GM18867 (cell line): ENCODE measurements at regions not wholly inside any gene's neighbourhood (a gene's known extent, or its start where the extent isn't known, plus 50 kb on each side); places are given as distances from the start of the nearest gene placed in this dataset.

Source experiments
- ATAC-seq: cut with Tn5 transposase; IDR thresholded peaks from one replicate; pipeline ENCODE4 v1.9.1; 2021; ENCODE audit warnings: mild to moderate bottlenecking, moderate library complexity; ENCODE audit not compliant: unreplicated experiment

DNA sequence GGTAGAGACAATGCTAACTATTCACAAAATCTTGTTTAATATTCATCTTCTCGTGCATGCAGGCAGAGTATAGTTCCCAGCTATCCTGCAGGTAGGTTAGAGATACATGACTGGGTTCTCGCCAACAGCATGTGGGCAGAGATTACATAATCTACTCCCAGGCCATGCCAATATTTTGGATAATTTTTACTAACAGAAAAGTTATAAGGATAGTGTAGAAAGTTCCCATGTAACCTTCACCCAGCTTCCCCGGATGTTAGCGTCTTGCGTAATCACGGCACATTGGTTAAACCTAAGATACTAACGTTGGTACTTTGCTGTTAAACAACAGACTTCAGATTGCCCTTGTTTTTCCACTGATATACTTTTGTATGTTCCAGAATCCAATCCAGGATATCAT lies 215.5 kb upstream of the LARGE1 start:
- ATAC-seq, result no peak

DNA sequence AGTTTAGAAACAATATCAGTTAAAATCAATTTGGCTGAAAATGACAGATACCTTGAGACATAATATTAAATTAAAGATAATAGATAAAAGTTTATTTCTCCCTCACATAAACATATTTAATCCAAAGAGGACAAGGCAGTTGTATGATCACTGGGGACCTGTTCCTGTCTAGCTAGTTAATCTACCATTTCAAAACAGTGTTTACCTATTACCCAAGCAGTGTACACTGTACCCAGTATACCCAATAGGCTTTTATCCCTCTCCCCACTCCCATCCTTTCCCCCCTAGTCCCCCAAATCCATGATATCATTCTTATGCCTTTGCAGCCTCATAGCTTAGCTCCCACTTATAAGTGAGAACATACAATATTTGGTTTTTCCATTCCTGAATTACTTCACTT lies 229.7 kb upstream of the LARGE1 start:
- ATAC-seq, result no peak

GRCh38 chr22:34159491-34159890 lies 239.2 kb upstream of the LARGE1 start:
- no peak for ATAC-seq

- ATAC-seq, result no peak
These were observed 240.0 kb upstream of the LARGE1 start for GRCh38 chr22:34160141-34160783.

DNA sequence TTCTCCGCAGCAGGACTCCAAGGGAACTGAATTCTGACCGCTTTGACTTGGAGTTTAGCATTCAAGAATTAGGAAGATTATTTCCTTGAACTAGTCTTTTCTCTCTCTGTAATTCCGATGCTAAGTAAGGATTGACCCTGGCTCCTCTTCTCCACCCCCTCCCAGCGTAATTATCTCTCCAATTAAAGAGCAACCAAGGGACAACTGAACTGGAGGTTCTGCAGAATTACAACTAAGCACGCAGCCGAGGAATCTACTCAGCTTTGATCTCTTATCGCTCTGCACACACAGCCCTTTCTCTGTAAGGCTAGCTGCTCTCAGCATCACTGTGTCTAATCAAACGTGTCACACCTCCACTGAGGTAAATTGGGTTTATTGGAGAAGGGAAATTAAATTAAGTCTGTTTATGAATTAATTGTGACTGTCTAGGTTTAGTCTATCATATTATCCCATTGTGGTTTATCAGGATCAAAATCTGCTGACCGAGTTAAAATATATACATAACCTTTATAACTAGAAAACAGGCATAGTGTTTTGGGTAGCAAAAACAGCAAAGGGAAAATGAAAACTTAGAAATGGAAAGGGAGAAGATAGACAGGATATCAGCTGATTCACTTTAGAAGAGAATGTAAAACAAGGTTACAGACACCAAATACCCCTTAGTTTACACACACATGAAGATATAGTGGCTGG lies 241.3 kb upstream of the LARGE1 start:
- no peak for ATAC-seq

DNA sequence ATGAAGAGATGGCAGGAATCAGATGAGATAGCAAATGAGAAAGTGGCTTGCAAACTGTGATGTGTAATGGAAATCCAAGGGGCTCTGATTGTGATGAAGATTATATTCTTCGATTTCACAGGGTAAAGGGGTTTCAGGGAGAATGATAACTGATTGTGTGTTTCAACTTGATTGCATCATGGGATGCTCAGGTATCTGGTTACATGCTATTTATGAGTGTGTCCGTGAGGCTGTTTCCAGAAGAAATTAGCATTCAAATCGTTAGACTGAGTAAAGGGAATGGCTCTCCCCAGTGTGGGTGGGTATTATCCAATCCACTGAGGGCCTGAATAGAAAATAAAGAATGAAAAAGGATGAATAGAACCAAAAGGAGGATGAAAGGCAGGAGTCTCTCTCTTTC lies 278.7 kb upstream of the LARGE1 start:
- no peak for ATAC-seq

DNA sequence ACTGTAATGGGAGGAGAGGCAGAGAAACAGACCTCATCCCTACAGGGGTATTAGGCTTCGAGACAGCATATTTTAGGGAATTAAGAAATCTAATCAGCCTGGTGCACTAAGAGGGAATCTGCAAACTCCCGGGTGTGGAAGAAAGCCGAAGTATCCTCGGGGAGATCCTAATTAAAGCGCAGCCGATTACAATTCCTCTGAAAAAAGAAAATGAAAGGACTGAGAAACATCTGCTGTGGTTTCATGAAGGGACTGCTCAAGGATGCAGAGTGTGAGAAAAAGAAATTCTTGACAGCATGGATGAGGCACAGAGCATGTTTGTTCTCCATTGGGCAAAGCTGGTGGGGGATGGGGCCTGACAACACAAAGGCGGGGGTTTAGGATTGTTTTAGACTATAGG lies 290.0 kb upstream of the LARGE1 start:
- ATAC-seq, result no peak

GRCh38 chr22:34214372-34214771 lies 294.1 kb upstream of the LARGE1 start:
- no peak for ATAC-seq

GRCh38 chr22:34225278-34225677 lies 305.0 kb upstream of the LARGE1 start:
- ATAC-seq, result no peak

DNA sequence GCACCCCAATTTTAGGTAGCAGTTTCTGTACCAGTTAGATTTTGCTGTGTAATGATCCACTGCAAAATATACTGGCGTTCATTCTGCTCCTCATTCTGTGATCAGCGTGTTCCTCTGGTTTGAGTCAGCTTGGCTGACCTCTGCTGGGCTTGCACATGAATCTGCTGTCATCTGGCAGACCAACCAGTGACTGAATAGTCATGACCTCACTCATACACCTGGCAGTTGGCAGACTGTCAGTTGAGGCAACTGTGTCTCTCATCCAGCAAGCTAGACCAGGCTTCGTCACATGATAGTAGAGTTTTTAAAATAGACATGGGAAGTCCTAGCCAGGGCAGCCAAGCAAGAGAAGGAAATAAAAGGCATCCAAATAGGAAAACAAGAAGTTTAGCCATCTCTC lies 316.3 kb upstream of the LARGE1 start:
- no peak for ATAC-seq

GRCh38 chr22:34239421-34239820 lies 319.1 kb upstream of the LARGE1 start:
- ATAC-seq, result no peak

DNA sequence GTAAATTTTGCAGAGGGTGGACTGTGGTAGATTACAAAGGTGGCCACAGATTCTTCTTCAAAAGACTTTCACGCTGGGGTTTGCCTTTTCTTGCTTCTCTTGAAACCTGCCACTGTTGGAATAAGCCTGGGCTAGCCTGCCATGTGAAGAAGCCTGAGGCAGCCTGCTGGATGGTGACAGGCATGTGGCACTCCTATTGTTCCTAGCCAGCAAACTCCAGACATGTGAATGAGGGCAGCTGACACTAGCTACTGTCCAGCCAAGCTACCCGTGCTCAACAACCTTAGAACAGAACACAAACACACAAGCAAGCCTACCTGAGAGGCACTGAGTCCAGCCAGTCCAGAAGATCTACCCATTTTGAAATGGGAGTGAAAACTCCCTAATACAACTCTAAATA lies 322.7 kb upstream of the LARGE1 start:
- no peak for ATAC-seq

DNA sequence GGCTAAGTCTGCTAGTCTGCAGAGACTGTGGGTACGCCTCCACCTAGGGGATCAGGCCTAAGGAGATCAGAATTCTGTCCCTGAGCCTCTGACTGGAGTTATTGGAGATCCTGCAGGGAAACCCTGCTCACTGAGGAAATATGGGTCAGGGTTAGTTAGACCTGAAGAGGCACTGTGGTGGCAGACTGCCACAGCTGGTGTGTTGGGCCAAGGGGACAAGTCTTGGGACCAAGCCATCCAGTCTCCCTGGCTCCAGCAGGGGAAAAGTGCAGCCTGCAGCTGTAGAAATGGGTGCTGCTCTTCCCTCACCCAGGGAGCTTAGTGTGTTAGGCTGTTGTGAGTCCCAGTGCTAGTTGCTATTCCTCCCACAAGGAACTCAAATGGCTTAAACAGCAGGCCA lies 334.8 kb upstream of the LARGE1 start:
- ATAC-seq, result no peak

DNA sequence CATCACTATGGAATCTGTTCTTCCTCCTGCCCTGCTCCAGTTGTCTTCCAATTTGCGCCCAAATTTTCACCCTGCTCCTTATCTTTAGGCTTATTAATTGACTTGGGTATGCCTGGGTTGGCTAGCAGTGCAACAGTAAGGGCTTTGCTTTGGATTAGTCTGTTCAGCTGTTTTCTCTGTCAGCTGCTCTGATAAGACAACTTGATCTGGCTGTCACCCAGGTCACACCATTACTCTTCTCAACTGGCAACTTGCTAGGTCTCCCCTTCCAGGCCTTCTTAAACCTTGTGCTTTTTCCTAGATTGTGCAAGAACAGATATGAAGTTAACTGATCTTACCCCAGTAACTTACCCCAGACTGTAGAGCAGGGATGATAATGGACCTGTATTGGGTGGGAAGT lies 357.8 kb upstream of the LARGE1 start:
- ATAC-seq, result no peak

GRCh38 chr22:34281738-34282137 lies 361.5 kb upstream of the LARGE1 start:
- ATAC-seq, result no peak

DNA sequence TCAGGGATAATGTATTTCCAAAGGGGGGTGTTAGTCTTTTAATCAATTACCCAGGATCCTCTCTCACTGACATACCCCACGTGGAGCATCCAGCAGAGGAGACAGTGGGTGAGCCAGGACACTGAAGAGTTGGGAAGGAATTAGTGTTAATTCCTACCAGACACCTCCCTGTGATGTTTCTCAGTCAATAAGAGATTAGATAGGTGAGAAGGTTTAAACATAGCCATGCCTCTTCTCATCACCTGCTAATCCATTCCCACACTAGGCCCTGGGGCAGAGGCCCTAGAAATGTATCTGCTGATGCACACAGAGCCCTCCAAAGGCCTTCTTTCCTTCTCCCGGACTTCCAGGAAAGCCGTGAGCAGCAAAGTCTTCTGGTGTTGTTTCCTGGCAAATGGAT lies 363.6 kb upstream of the LARGE1 start:
- ATAC-seq, result no peak

- no peak for ATAC-seq
These were observed 373.0 kb upstream of the LARGE1 start for GRCh38 chr22:34293324-34293723.

GRCh38 chr22:34294476-34294875 lies 374.2 kb upstream of the LARGE1 start:
- ATAC-seq, result no peak

DNA sequence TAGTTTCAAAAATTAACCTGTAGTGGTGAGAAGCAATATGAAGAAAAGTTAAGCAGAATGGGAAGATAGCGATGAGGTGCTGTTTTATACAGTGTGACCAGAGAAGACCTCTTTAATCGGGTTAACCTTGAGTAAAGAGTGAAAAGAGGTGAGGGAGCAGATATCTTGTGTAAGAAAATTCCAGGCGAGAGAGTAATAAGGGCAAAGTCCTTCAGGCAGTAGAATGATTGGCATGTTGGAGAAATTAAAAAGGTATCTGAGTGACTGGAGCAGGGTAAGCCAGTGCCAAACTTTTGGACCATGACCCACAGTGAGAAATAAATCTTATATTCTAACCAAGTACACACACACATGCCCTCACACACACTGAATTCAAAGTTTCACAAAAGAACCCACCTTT lies 374.7 kb upstream of the LARGE1 start:
- ATAC-seq, result no peak

DNA sequence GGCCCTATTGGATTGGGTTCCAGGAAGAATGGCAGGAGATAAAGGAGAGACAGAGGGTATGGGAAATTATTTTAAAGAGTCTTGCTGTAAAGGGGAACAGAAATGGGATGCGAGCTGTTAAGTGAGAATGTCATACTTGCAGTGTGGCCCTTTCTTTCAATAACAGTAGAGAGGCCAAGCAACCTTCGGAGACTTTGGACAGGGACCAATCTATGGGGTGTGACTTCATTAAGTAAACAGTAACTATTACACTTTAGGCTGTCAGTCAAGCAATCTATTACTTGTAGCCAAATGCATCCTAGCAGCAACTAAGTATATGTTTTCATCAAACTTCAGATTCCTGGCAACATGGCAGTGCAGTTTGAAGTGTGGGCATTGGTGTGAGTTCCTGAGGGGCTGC lies 376.2 kb upstream of the LARGE1 start:
- no peak for ATAC-seq

- ATAC-seq, result no peak
These were observed 377.4 kb upstream of the LARGE1 start for GRCh38 chr22:34297536-34298120.

GRCh38 chr22:34299496-34299895 lies 379.2 kb upstream of the LARGE1 start:
- ATAC-seq, result no peak

DNA sequence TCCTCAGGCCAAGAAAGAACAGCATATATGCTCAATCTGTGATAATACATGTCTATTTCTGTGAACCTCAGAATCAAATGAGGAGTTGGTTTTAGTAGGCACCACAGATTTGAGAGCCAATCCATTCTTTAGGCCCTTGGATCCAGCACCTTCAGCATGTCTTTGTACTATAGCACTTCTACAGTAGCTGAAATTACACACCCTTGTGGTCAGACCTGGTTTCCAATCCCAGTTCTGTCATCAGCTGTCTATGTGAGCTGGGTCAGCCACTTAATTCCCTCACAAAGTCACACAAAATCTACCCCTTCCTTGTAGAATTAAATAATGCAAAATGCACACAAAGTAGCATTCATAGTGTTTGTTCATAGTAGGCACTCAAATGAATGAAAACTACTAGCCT lies 381.3 kb upstream of the LARGE1 start:
- ATAC-seq, result no peak
